ENCODE measurements at regions not wholly inside any gene's neighbourhood (a gene's known extent, or its start where the extent isn't known, plus 50 kb on each side); places are given as distances from the start of the nearest gene placed in this dataset.

- no peak for TF ChIP-seq TCF4 (CRISPR knock-in tag; IDR thresholded peaks at IDR 0.05; ENCODE audit: borderline replicate concordance)
- TF ChIP-seq RARB (CRISPR knock-in tag; IDR thresholded peaks at IDR 0.05) = no peak
- no peak for TF ChIP-seq GLIS3 (CRISPR knock-in tag; IDR thresholded peaks at IDR 0.05)
- TF ChIP-seq CSDC2 (CRISPR knock-in tag; IDR thresholded peaks at IDR 0.05) = no peak
- no peak for TF ChIP-seq ZNF70 (CRISPR knock-in tag; IDR thresholded peaks at IDR 0.05)
- no peak for TF ChIP-seq TOX (CRISPR knock-in tag; IDR thresholded peaks at IDR 0.05; ENCODE audit: borderline replicate concordance)
- no peak for TF ChIP-seq SNAI2 (CRISPR knock-in tag; IDR thresholded peaks at IDR 0.05)
- TF ChIP-seq TSHZ2 (CRISPR knock-in tag; IDR thresholded peaks at IDR 0.05) = no peak
- TF ChIP-seq CSRNP3 (CRISPR knock-in tag; IDR thresholded peaks at IDR 0.05) = no peak
- no peak for TF ChIP-seq ARNTL (CRISPR knock-in tag; IDR thresholded peaks at IDR 0.05; ENCODE audit: borderline replicate concordance, low read depth)
- TF ChIP-seq BACH2 (CRISPR knock-in tag; IDR thresholded peaks at IDR 0.05; ENCODE audit: borderline replicate concordance) = no peak
- no peak for TF ChIP-seq PPARA (CRISPR knock-in tag; IDR thresholded peaks at IDR 0.05; ENCODE audit: borderline replicate concordance)
Measured at GRCh38 chr2:186972281-186972970, 123.5 kb upstream of the ZSWIM2 start.

All from SK-N-SH treated with all-trans-retinoic acid at 6 μM for 48 hours (cell line).